Right ventricle myocardium superior (tissue), 1 donor: ENCODE measurements at regions not wholly inside any gene's neighbourhood (a gene's known extent, or its start where the extent isn't known, plus 50 kb on each side); places are given as distances from the start of the nearest gene placed in this dataset.
"Not testable (repeated sequence)": the region's sequence is repeated elsewhere in the genome, so short reads cannot be mapped to it uniquely, and the experiment has no call there.

Experiments used
- ATAC-seq: fragments of 200-7000 bp; cut with Tn5 transposase; one replicate; pipeline ENCODE4 v1.9.1; 2020; ENCODE audit warnings: mild to moderate bottlenecking; ENCODE audit not compliant: poor library complexity
- DNase-seq: peaks from one replicate; pipeline ENCODE4 v3.0.0-alpha.2; 2020
- intact Hi-C: fragments of 100-400 bp; cut with DNase I; formaldehyde crosslinking; loops from one replicate; pipeline ENCODE4 v1.11.2; 2022
- donor health status: DM: no; HTN: yes; CAD: no; lungs with severe emphysema.

- ATAC-seq (no peak), DNase-seq (no peak)
- intact Hi-C loops: loop anchor here (10.0 kb wide), 1 partner anchor 402 kb away; the partner anchor contains the start of gene MAFB
Measured at GRCh38 chr20:40282541-40282940, 406.5 kb downstream of the MAFB start.

GRCh38 chr20:40280616-40281015 is 408.4 kb downstream of the MAFB start:
- no peak for ATAC-seq
- intact Hi-C loops: loop anchor here (10.0 kb wide), 1 partner anchor 404 kb away; the partner anchor contains the start of gene MAFB
- no peak for DNase-seq

- intact Hi-C loops: no loop called here
- peak; percentile 92 for ATAC-seq
- DNase-seq: peak; percentile 42
Measured at GRCh38 chr20:40279390-40279789, 409.6 kb downstream of the MAFB start.

- DNase-seq (no peak), ATAC-seq (no peak)
- intact Hi-C loops: no loop called here
Measured at GRCh38 chr20:40278673-40279072, 410.4 kb downstream of the MAFB start.

GRCh38 chr20:40276301-40276700 is 412.7 kb downstream of the MAFB start:
- DNase-seq: peak; percentile 78
- intact Hi-C loops: no loop called here
- peak; percentile 81 for ATAC-seq

GRCh38 chr20:40275738-40276137 is 413.3 kb downstream of the MAFB start:
- DNase-seq: no peak
- no peak for ATAC-seq
- intact Hi-C loops: no loop called here

GRCh38 chr20:40274912-40275533 is 414.0 kb downstream of the MAFB start:
- intact Hi-C loops: no loop called here
- ATAC-seq: no peak
- no peak for DNase-seq

GRCh38 chr20:40269274-40269673 is 419.8 kb downstream of the MAFB start:
- intact Hi-C loops, ATAC-seq, DNase-seq: not testable (repeated sequence)

- intact Hi-C loops: no loop called here
- no peak for DNase-seq
- no peak for ATAC-seq
Measured at GRCh38 chr20:40268321-40269075, 420.5 kb downstream of the MAFB start.

GRCh38 chr20:40265825-40266533 is 423.1 kb downstream of the MAFB start:
- intact Hi-C loops: no loop called here
- ATAC-seq (peak; percentile 82), DNase-seq (no peak)

- intact Hi-C loops: no loop called here
- no peak for DNase-seq
- no peak for ATAC-seq
Measured at GRCh38 chr20:40262219-40262618, 426.8 kb downstream of the MAFB start.

- ATAC-seq: no peak
- intact Hi-C loops: loop anchor here (5.0 kb wide), 1 partner anchor 433 kb away; no protein-coding TSS in a partner anchor
- DNase-seq: no peak
Measured at GRCh38 chr20:40258931-40259330, 430.1 kb downstream of the MAFB start.

- intact Hi-C loops: loop anchor here (5.0 kb wide), 1 partner anchor 435 kb away; no protein-coding TSS in a partner anchor
- no peak for DNase-seq
- no peak for ATAC-seq
Measured at GRCh38 chr20:40257763-40258162, 431.3 kb downstream of the MAFB start.

- ATAC-seq (peak; percentile 53), DNase-seq (no peak)
- intact Hi-C loops: loop anchor here (5.0 kb wide), 1 partner anchor 437 kb away; no protein-coding TSS in a partner anchor
Measured at GRCh38 chr20:40255365-40255764, 433.7 kb downstream of the MAFB start.

GRCh38 chr20:40254023-40254772 is 434.8 kb downstream of the MAFB start:
- DNase-seq: no peak
- ATAC-seq: peak; percentile 20
- intact Hi-C loops: no loop called here

GRCh38 chr20:40251284-40251932 is 437.6 kb downstream of the MAFB start:
- intact Hi-C loops: no loop called here
- ATAC-seq (no peak), DNase-seq (no peak)

GRCh38 chr20:40249805-40250204 is 439.2 kb downstream of the MAFB start:
- DNase-seq (no peak), ATAC-seq (no peak)
- intact Hi-C loops: no loop called here

- ATAC-seq: no peak
Measured at GRCh38 chr20:40245829-40246228, 443.2 kb downstream of the MAFB start.

More at GRCh38 chr20:40245829-40246228, 443.2 kb downstream of the MAFB start:
- DNase-seq: no peak
- intact Hi-C loops: no loop called here
